ENCODE measurements at regions not wholly inside any gene's neighbourhood (a gene's known extent, or its start where the extent isn't known, plus 50 kb on each side); places are given as distances from the start of the nearest gene placed in this dataset.

DNA sequence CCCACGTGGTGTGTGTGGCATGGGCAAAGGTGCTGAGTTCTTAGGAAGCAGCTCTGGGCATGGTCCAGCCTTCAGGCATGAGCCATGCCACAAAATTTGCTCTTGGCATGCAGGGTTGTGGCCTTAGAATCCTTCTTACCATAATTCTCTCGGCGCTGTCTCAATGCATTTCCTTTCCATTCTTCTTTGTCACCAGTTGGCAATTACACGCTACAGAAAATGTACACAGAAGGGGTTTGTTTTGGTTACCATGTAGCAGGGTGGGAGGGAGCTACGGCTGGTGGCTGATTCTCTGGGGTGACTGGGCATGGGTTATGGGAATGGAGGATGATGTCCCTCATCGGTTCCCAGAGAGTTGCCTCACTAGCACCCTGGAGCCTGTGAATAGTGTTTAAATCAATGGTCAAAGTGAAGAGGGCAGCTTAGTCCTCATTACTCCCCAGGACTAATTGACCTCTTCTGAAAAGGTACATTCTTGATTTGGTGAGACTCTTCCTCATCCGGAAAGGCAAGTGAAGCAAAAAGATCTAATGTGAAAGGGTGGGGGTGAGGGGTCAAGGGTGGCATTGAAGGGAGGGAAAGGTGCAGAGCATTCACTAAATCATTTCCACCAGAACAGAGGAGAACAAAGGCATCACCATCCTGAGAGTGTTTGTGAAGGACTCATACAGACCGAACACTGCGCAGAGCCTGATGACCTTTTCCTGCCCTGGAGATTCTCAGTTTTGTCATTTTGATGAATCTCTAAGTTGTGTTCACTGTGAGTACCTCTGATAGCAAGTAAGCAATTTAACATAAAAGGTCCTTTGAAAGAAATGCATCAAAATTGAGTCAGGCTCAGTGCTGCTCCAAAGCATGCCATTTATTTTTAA is 199.8 kb upstream of the SFRP2 start:
- no peaks in the 10 kb centered on the region for H3K9me3 ChIP-seq (ENCODE audit: control insufficient read depth, low read depth, low read length)
- H3K4ac ChIP-seq (ENCODE audit: low read depth, low read length), result no peak overlapping the region
- H3T11ph ChIP-seq (ENCODE audit: low read length), result no peak overlapping the region
- Mint-ChIP-seq H3K9me3 (peaks cover 0 to 7% of the 10 kb centered on the region in 2 experiments; a peak in 3 of 5 replicates), H3K4me1 (peaks cover 0 to 5% of the 10 kb centered on the region in 2 experiments; a peak in 2 of 4 replicates), H3K36me3 (ENCODE audit: insufficient read depth in 1 of 3, low read depth in 3 of 3) (no peaks in the 10 kb centered on the region; a peak in 1 of 7 replicates), H3K27me3 (ENCODE audit: low read depth) (no peaks in the 10 kb centered on the region), H3K27ac (peak overlapping the region in 1 of 3 experiments; percentile 5; a peak in 1 of 7 replicates), H3K4me3 (no peak overlapping the region)
- no peak overlapping the region for H4K91ac ChIP-seq (ENCODE audit: insufficient read length, low read depth, low read length)
- H2BK20ac ChIP-seq (ENCODE audit: low read depth, low read length, poor library complexity, severe bottlenecking), result no peak overlapping the region
- no peak overlapping the region for H2AFZ ChIP-seq (ENCODE audit: low read length)
- no peak overlapping the region for H2AK5ac ChIP-seq (ENCODE audit: insufficient read length, low read length)
- H3K23ac ChIP-seq (ENCODE audit: insufficient read length, low read depth, low read length), result no peak overlapping the region
- H4K8ac ChIP-seq (replicated peaks; ENCODE audit: insufficient read length, low read depth, low read length), result no peak overlapping the region
- H2BK12ac ChIP-seq (ENCODE audit: insufficient read length, low read depth, low read length), result no peak overlapping the region
- H4K20me1 ChIP-seq (ENCODE audit: control insufficient read depth, insufficient read depth, insufficient read length), result no peaks in the 10 kb centered on the region
- H3K4me2 ChIP-seq (ENCODE audit: insufficient read depth, insufficient read length, low read length), result no peak overlapping the region
- no peaks in the 10 kb centered on the region for H3K4me1 ChIP-seq (ENCODE audit: insufficient read depth, low read length)
- TF ChIP-seq, protein P1, sequence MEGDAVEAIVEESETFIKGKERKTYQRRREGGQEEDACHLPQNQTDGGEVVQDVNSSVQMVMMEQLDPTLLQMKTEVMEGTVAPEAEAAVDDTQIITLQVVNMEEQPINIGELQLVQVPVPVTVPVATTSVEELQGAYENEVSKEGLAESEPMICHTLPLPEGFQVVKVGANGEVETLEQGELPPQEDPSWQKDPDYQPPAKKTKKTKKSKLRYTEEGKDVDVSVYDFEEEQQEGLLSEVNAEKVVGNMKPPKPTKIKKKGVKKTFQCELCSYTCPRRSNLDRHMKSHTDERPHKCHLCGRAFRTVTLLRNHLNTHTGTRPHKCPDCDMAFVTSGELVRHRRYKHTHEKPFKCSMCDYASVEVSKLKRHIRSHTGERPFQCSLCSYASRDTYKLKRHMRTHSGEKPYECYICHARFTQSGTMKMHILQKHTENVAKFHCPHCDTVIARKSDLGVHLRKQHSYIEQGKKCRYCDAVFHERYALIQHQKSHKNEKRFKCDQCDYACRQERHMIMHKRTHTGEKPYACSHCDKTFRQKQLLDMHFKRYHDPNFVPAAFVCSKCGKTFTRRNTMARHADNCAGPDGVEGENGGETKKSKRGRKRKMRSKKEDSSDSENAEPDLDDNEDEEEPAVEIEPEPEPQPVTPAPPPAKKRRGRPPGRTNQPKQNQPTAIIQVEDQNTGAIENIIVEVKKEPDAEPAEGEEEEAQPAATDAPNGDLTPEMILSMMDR (conservative IDR thresholded peaks at IDR 0.05), result no peak
- no peak overlapping the region for H2BK15ac ChIP-seq (ENCODE audit: low read depth, low read length)
- no peak overlapping the region for H2BK5ac ChIP-seq (ENCODE audit: insufficient read length, low read length)
- no peak overlapping the region for H2BK120ac ChIP-seq (ENCODE audit: low read depth, low read length, poor library complexity, severe bottlenecking)
- no peak overlapping the region for H3K9ac ChIP-seq (ENCODE audit: extremely low read depth, insufficient read length, low read length)
- no peak for DNase-seq
- H3K27ac ChIP-seq (ENCODE audit: insufficient read length, low read depth, low read length), result no peak overlapping the region
- no peaks in the 10 kb centered on the region for H3K79me2 ChIP-seq (ENCODE audit: insufficient read depth, low read length)
- H3K23me2 ChIP-seq (ENCODE audit: insufficient read length, low read depth, low read length, poor library complexity, severe bottlenecking), result no peaks in the 10 kb centered on the region
- no peak overlapping the region for H3K18ac ChIP-seq (ENCODE audit: insufficient read length, low read depth, low read length)
- no peaks in the 10 kb centered on the region for H3K27me3 ChIP-seq (ENCODE audit: insufficient read depth, low read length)
- H3K56ac ChIP-seq (ENCODE audit: insufficient read length, low read depth, low read length), result no peak overlapping the region
- H4K5ac ChIP-seq (ENCODE audit: insufficient read length, low read depth, low read length), result no peak overlapping the region
- H3K14ac ChIP-seq (ENCODE audit: insufficient read depth, low read length), result no peak overlapping the region
- no CpG with 5 or more reads among the region's 9 CpGs for WGBS (ENCODE audit: extremely low coverage, insufficient read length, low lambda C conversion rate)
- H3K79me1 ChIP-seq (ENCODE audit: insufficient read depth, low read depth, low read length, poor library complexity, severe bottlenecking), result no peaks in the 10 kb centered on the region

Data from H9 (cell line).